K562 (cell line): ENCODE measurements at regions not wholly inside any gene's neighbourhood (a gene's known extent, or its start where the extent isn't known, plus 50 kb on each side); places are given as distances from the start of the nearest gene placed in this dataset.

Source experiments
- ATAC-seq: fragments of 200-7000 bp; cut with Tn5 transposase; 3 replicates; pipeline ENCODE4 v1.9.1; 2020; ENCODE audit warnings: moderate library complexity
- BruUV-seq: library from RNA; stranded (reverse); fragments of 400-500 nt; replicated peaks from 2 replicates; lab custom pipeline; 2021; lab: Mats Ljungman, UMichigan
- CTCF ChIA-PET: fragments of 300-600 bp; formaldehyde crosslinking; extraction: SDS; loops from one replicate; lab custom pipeline; 2021; ENCODE audit warnings: low intra/inter-chr PET ratio; lab: Yijun Ruan, JAX
- POLR2A ChIA-PET: fragments of 300-600, 350-650 bp; sonication (Branson Sonifier 250); formaldehyde crosslinking; extraction: SDS; loops from one replicate; lab custom pipeline; 2021; ENCODE audit warnings: antibody characterized with exemption, inconsistent platforms; lab: Yijun Ruan, JAX
- DNase-seq, 4 experiments: peaks; one replicate each; pipeline versions ENCODE4 v3.0.0 to v3.0.0-alpha.2; 2011 to 2018; ENCODE audit warnings: low spot score in 3 of 4, mixed read lengths in 3 of 4; ENCODE audit errors: extremely low read depth in 1 of 4
- FAIRE-seq: peaks from 2 replicates; lab custom pipeline; 2011; peaks lifted over from hg19 to GRCh38; lab: Jason Lieb, UNC
- H2AFZ ChIP-seq: 2 replicates; pipeline ENCODE4 v1.6.0; 2011; ENCODE audit warnings: low read depth, low read length, control low read depth, inconsistent platforms
- H3K27ac ChIP-seq: fragments of 200-600 bp; 3 replicates; pipeline ENCODE4 v1.8.0; 2011; ENCODE audit warnings: low read depth, mild to moderate bottlenecking, control low read depth, inconsistent platforms, low read length, moderate library complexity, mixed read lengths; ENCODE audit errors: extremely low read depth
- H3K27me3 ChIP-seq, 2 experiments: fragments of 300-600 bp in 1 of 2; 2 replicates in 1 of 2; 3 replicates in 1 of 2; pipeline versions ENCODE4 v1.6.0 to v1.8.0; 2011; ENCODE audit warnings: inconsistent platforms in 2 of 2, low read length in 2 of 2, mild to moderate bottlenecking in 1 of 2, mixed read lengths in 1 of 2, moderate library complexity in 1 of 2; ENCODE audit not compliant: control insufficient read depth in 2 of 2, insufficient read depth in 2 of 2
- H3K36me3 ChIP-seq: fragments of 300-600 bp; 3 replicates; pipeline ENCODE4 v1.8.0; 2011; ENCODE audit warnings: mild to moderate bottlenecking, low read length, inconsistent platforms; ENCODE audit not compliant: control insufficient read depth, insufficient read depth
- H3K4me1 ChIP-seq, 2 experiments: fragments of 200-600 bp in 1 of 2; replicated peaks in 1 of 2; 2 replicates in 1 of 2; 3 replicates in 1 of 2; pipeline versions ENCODE4 v1.5.1 to v1.8.0; 2011; ENCODE audit warnings: inconsistent platforms in 2 of 2, low read length in 2 of 2, mild to moderate bottlenecking in 1 of 2, mixed read lengths in 1 of 2, moderate library complexity in 1 of 2; ENCODE audit not compliant: control insufficient read depth in 2 of 2, insufficient read depth in 2 of 2
- H3K4me2 ChIP-seq: 2 replicates; pipeline ENCODE4 v1.6.1; 2011; ENCODE audit warnings: low read length, control low read depth, inconsistent platforms, mixed read lengths; ENCODE audit not compliant: insufficient read depth
- H3K4me3 ChIP-seq: fragments of 200-600 bp; sonication (generic), shearing (Covaris generic); 2 replicates; pipeline ENCODE4 v1.5.1; 2016; ENCODE audit warnings: control low read depth, inconsistent platforms
- H3K79me2 ChIP-seq: fragments of 200-600 bp; 3 replicates; pipeline ENCODE4 v1.8.0; 2011; ENCODE audit warnings: low read length, inconsistent platforms; ENCODE audit not compliant: control insufficient read depth, insufficient read depth
- H3K9ac ChIP-seq, 2 experiments: 2 replicates each; pipeline versions ENCODE4 v1.6.0 to v1.6.1; 2011; ENCODE audit warnings: low read depth in 2 of 2, low read length in 2 of 2, control low read depth in 1 of 2, inconsistent platforms in 1 of 2, mild to moderate bottlenecking in 1 of 2, mixed read lengths in 1 of 2; ENCODE audit not compliant: insufficient read depth in 1 of 2
- H3K9me1 ChIP-seq: one replicate; pipeline ENCODE4 v1.6.0; 2011; ENCODE audit warnings: inconsistent platforms, mild to moderate bottlenecking, low read length, moderate library complexity; ENCODE audit not compliant: control insufficient read depth, insufficient read depth
- H3K9me3 ChIP-seq: replicated peaks from 2 replicates; pipeline ENCODE4 v1.5.1; 2011; ENCODE audit warnings: low read depth, low read length, inconsistent platforms; ENCODE audit not compliant: control insufficient read depth, insufficient read depth
- H4K20me1 ChIP-seq: replicated peaks from 2 replicates; pipeline ENCODE4 v1.6.1; 2011; ENCODE audit warnings: low read length, inconsistent platforms, mixed read lengths; ENCODE audit not compliant: control insufficient read depth, insufficient read depth
- CREB1 ChIP-seq, 2 experiments: sonication (generic) in 1 of 2; formaldehyde crosslinking in 1 of 2; IDR thresholded peaks; 2 replicates each; pipeline versions ENCODE4 v1.6.1 to v1.8.0; 2012 to 2022; ENCODE audit warnings: inconsistent platforms in 1 of 2, mild to moderate bottlenecking in 1 of 2, missing genetic modification reagents in 1 of 2, moderate library complexity in 1 of 2
- FOXA3 ChIP-seq, 2 experiments: fragments of 450-650 bp in 1 of 2; sonication (generic) in 1 of 2; formaldehyde crosslinking; IDR thresholded peaks in 1 of 2; conservative IDR thresholded peaks in 1 of 2; 2 replicates each; pipeline versions ENCODE4 v1.4.0 to v1.8.0; 2020 to 2022; ENCODE audit warnings: mild to moderate bottlenecking in 2 of 2, missing genetic modification reagents in 1 of 2
- SIN3A ChIP-seq, 2 experiments: fragments of 150-350 bp in 1 of 2; IDR thresholded peaks; 2 replicates each; pipeline ENCODE4 v1.6.1; 2011 to 2016; ENCODE audit warnings: borderline replicate concordance in 2 of 2, low read depth in 2 of 2, low read length in 2 of 2, mild to moderate bottlenecking in 2 of 2, moderate library complexity in 2 of 2; ENCODE audit not compliant: control insufficient read depth in 1 of 2
- TAF1 ChIP-seq: IDR thresholded peaks from 2 replicates; pipeline ENCODE4 v1.6.1; 2011; ENCODE audit warnings: mild to moderate bottlenecking, low read length, moderate library complexity; ENCODE audit not compliant: insufficient read depth, control insufficient read depth, severe bottlenecking; ENCODE audit errors: extremely low read depth
- TAL1 ChIP-seq: fragments of 450-650 bp; IDR thresholded peaks from 2 replicates; pipeline ENCODE4 v1.6.1; 2016; ENCODE audit warnings: mild to moderate bottlenecking
- WGBS: fragments of 100-300 bp; shearing (Covaris generic); methylation state at CpG from one replicate; pipeline ENCODE4 v1.1.6; 2016; ENCODE audit warnings: low coverage, mixed read lengths; ENCODE audit not compliant: insufficient coverage; ENCODE audit errors: missing lambda C conversion rate; 5-methylcytosine and 5-hydroxymethylcytosine counted together
- in situ Hi-C: fragments of 300-500 bp; cut with MboI; formaldehyde crosslinking; loops from 4 replicates; pipeline ENCODE4 v1.15.0; 2018; ENCODE audit warnings: inconsistent platforms, mixed read lengths
- intact Hi-C: fragments of 100-400 bp; cut with micrococcal nuclease; formaldehyde crosslinking; loops from 2 replicates; pipeline ENCODE4 v1.14.2; 2022
- TF ChIP-seq, protein P1 (sequence below): fragments of 250-450 bp; sonication (Bioruptor Pico); IDR thresholded peaks from 2 replicates; pipeline ENCODE4 v1.8.0; 2022; ENCODE audit warnings: moderate library complexity, mild to moderate bottlenecking, inconsistent platforms
- TF ChIP-seq, protein P2 (sequence below), 2 experiments: IDR thresholded peaks; 2 replicates each; pipeline ENCODE4 v1.6.1; 2011; ENCODE audit warnings: borderline replicate concordance in 1 of 2, control low read depth in 1 of 2, low read depth in 1 of 2, low read length in 1 of 2, mild to moderate bottlenecking in 1 of 2, mixed read lengths in 1 of 2, moderate library complexity in 1 of 2; ENCODE audit not compliant: insufficient read depth in 1 of 2, insufficient read length in 1 of 2, poor library complexity in 1 of 2, severe bottlenecking in 1 of 2; ENCODE audit errors: extremely low read depth in 1 of 2
- TF ChIP-seq, protein P3 (sequence below), 2 experiments: fragments of 450-650 bp; formaldehyde crosslinking in 1 of 2; IDR thresholded peaks; 2 replicates each; pipeline versions ENCODE4 v1.4.0 to v1.6.1; 2014 to 2020; ENCODE audit warnings: mild to moderate bottlenecking in 2 of 2, borderline replicate concordance in 1 of 2, low read depth in 1 of 2

DNA sequence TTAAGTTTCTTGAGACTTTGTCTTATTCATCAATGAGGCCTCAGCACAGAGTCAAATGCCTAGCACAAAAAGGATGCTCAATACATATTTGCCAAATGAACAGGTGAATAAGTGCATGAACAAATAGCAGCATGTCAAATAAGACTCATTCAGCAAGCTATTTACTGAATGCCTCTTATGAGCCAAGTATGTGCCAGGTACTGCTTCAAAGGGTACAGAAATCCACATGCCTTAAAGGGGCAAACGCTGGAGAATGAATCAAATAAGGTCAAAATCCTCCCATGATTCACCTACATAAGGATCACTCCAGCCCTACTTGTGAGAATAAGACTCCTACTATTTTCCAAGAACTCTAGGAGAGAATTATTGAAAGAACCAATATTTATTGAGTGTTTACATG, 260.2 kb upstream of the CPEB2 start:
- no peaks in the 10 kb centered on the region for H3K9me1 ChIP-seq
- 0% methylated on average over 1 of the region's 1 CpG for WGBS
- intact Hi-C loops: no loop called here
- H4K20me1 ChIP-seq: no peaks in the 10 kb centered on the region
- TF ChIP-seq, protein P1, sequence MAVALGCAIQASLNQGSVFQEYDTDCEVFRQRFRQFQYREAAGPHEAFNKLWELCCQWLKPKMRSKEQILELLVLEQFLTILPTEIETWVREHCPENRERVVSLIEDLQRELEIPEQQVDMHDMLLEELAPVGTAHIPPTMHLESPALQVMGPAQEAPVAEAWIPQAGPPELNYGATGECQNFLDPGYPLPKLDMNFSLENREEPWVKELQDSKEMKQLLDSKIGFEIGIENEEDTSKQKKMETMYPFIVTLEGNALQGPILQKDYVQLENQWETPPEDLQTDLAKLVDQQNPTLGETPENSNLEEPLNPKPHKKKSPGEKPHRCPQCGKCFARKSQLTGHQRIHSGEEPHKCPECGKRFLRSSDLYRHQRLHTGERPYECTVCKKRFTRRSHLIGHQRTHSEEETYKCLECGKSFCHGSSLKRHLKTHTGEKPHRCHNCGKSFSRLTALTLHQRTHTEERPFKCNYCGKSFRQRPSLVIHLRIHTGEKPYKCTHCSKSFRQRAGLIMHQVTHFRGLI (CRISPR knock-in tag): no peak
- no peak for TF ChIP-seq SIN3A (IDR thresholded peaks at IDR 0.05; ENCODE audit: borderline replicate concordance in 2 of 2, control insufficient read depth in 1 of 2, low read depth in 2 of 2, low read length in 2 of 2)
- TF ChIP-seq TAL1: no peak
- TF ChIP-seq, protein P2, sequence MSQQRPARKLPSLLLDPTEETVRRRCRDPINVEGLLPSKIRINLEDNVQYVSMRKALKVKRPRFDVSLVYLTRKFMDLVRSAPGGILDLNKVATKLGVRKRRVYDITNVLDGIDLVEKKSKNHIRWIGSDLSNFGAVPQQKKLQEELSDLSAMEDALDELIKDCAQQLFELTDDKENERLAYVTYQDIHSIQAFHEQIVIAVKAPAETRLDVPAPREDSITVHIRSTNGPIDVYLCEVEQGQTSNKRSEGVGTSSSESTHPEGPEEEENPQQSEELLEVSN (IDR thresholded peaks at IDR 0.05; ENCODE audit: borderline replicate concordance in 1 of 2, extremely low read depth in 1 of 2, insufficient read depth in 1 of 2, insufficient read length in 1 of 2, low read depth in 1 of 2, low read length in 1 of 2, poor library complexity in 1 of 2, severe bottlenecking in 1 of 2): no peak
- TF ChIP-seq TAF1: no peak
- TF ChIP-seq, protein P3, sequence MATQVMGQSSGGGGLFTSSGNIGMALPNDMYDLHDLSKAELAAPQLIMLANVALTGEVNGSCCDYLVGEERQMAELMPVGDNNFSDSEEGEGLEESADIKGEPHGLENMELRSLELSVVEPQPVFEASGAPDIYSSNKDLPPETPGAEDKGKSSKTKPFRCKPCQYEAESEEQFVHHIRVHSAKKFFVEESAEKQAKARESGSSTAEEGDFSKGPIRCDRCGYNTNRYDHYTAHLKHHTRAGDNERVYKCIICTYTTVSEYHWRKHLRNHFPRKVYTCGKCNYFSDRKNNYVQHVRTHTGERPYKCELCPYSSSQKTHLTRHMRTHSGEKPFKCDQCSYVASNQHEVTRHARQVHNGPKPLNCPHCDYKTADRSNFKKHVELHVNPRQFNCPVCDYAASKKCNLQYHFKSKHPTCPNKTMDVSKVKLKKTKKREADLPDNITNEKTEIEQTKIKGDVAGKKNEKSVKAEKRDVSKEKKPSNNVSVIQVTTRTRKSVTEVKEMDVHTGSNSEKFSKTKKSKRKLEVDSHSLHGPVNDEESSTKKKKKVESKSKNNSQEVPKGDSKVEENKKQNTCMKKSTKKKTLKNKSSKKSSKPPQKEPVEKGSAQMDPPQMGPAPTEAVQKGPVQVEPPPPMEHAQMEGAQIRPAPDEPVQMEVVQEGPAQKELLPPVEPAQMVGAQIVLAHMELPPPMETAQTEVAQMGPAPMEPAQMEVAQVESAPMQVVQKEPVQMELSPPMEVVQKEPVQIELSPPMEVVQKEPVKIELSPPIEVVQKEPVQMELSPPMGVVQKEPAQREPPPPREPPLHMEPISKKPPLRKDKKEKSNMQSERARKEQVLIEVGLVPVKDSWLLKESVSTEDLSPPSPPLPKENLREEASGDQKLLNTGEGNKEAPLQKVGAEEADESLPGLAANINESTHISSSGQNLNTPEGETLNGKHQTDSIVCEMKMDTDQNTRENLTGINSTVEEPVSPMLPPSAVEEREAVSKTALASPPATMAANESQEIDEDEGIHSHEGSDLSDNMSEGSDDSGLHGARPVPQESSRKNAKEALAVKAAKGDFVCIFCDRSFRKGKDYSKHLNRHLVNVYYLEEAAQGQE (IDR thresholded peaks at IDR 0.05; ENCODE audit: borderline replicate concordance): no peak
- TF ChIP-seq, protein P3 (CRISPR knock-in tag; IDR thresholded peaks at IDR 0.05; ENCODE audit: low read depth): no peak
- TF ChIP-seq FOXA3 (CRISPR knock-in tag; conservative IDR thresholded peaks at IDR 0.05 in 1 of 2, IDR thresholded peaks at IDR 0.05 in 1 of 2): no peak
- TF ChIP-seq CREB1 (IDR thresholded peaks at IDR 0.05): no peak
- TF ChIP-seq CREB1 (CRISPR knock-in tag; IDR thresholded peaks at IDR 0.05): no peak
- TF ChIP-seq, all 486 proteins: peak for 0
- Histone ChIP-seq H3K4me1 (no peaks in the 10 kb centered on the region), H3K79me2 (no peaks in the 10 kb centered on the region), H3K4me3 (no peak overlapping the region), H2AFZ (no peak overlapping the region), H3K27me3 (no peaks in the 10 kb centered on the region), H3K36me3 (no peaks in the 10 kb centered on the region), H3K27ac (no peak overlapping the region), H3K4me2 (no peak overlapping the region), H3K9ac (no peak overlapping the region), H3K9me3 (no peaks in the 10 kb centered on the region)
- no peak for ATAC-seq
- FAIRE-seq: no peak
- no TSS peak for BruUV-seq
- in situ Hi-C loops: no loop called here
- POLR2A ChIA-PET: interaction anchor here (0.6 kb wide), 1 partner anchor 425 kb away, joined by 3 read pairs; no protein-coding TSS in a partner anchor
- CTCF ChIA-PET: no interaction called here
- no peak for DNase-seq
